Suprapubic skin (tissue), 4 donors: ENCODE measurements at regions not wholly inside any gene's neighbourhood (a gene's known extent, or its start where the extent isn't known, plus 50 kb on each side); places are given as distances from the start of the nearest gene placed in this dataset.

Source experiments
- EP300 ChIP-seq: sonication (generic); formaldehyde crosslinking; IDR thresholded peaks from one replicate; pipeline ENCODE4 v1.6.1; 2017; ENCODE audit warnings: antibody characterized with exemption
- POLR2AphosphoS5 ChIP-seq, 3 donors: sonication (generic); formaldehyde crosslinking; IDR thresholded peaks; one replicate each; pipeline ENCODE4 v1.6.1; 2017; ENCODE audit warnings: antibody characterized with exemption in 3 of 3
- TF ChIP-seq, protein P1 (sequence below), 2 donors: fragments of 200-600 bp in 1 of 2; fragments of 450-650 bp in 1 of 2; sonication (generic) in 1 of 2; IDR thresholded peaks; one replicate each; pipeline ENCODE4 v1.5.1; 2016 to 2019; ENCODE audit warnings: antibody characterized with exemption in 2 of 2, mild to moderate bottlenecking in 1 of 2, moderate library complexity in 1 of 2

DNA sequence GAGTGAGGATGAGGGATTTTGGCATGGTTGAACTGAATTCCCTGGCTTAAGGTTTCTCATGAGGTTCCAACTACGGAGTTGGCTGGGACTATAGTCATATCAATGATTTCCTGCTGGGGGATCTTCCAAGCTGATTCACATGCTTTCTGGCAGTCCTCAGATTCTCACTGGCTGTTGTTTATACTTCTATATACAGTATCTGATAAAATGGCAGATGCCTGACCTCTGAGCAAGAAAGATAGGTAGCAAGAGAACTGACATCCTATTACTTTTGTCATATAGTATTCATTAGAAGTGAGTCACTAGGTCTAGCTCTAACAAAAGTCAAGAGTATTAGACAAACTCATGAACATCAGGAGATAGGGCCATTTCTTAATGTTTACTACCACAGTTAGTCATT, 440.9 kb upstream of the EDIL3 start:
- TF ChIP-seq, protein P1, sequence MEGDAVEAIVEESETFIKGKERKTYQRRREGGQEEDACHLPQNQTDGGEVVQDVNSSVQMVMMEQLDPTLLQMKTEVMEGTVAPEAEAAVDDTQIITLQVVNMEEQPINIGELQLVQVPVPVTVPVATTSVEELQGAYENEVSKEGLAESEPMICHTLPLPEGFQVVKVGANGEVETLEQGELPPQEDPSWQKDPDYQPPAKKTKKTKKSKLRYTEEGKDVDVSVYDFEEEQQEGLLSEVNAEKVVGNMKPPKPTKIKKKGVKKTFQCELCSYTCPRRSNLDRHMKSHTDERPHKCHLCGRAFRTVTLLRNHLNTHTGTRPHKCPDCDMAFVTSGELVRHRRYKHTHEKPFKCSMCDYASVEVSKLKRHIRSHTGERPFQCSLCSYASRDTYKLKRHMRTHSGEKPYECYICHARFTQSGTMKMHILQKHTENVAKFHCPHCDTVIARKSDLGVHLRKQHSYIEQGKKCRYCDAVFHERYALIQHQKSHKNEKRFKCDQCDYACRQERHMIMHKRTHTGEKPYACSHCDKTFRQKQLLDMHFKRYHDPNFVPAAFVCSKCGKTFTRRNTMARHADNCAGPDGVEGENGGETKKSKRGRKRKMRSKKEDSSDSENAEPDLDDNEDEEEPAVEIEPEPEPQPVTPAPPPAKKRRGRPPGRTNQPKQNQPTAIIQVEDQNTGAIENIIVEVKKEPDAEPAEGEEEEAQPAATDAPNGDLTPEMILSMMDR (IDR thresholded peaks at IDR 0.05), result no peak
- no peak for TF ChIP-seq POLR2AphosphoS5 (IDR thresholded peaks at IDR 0.05)
- no peak for TF ChIP-seq EP300
